T-helper 1 cell (primary cell): ENCODE measurements at regions not wholly inside any gene's neighbourhood (a gene's known extent, or its start where the extent isn't known, plus 50 kb on each side); places are given as distances from the start of the nearest gene placed in this dataset.

ENCODE experiments used
- DNase-seq, 5 donors: peaks; one replicate each; pipeline ENCODE4 v3.0.0-alpha.2; 2012 to 2020

GRCh38 chr10:131843089-131843595 is 57.7 kb upstream of the PPP2R2D start:
- DNase-seq, result no peak

GRCh38 chr10:131843881-131844284 is 56.9 kb upstream of the PPP2R2D start:
- DNase-seq, result peak in 1 of 5 donors; percentile 3

- DNase-seq, result peak in 1 of 5 donors; percentile 2
Observed at GRCh38 chr10:131844529-131845084, 56.2 kb upstream of the PPP2R2D start.

- peak in 1 of 5 donors; percentile 4 for DNase-seq
Observed at GRCh38 chr10:131845505-131846239, 55.1 kb upstream of the PPP2R2D start.

GRCh38 chr10:131846240-131847101 is 54.3 kb upstream of the PPP2R2D start:
- peak in 1 of 5 donors; percentile 7 for DNase-seq

- peak in 1 of 5 donors; percentile 14 for DNase-seq
Observed at GRCh38 chr10:131847241-131847783, 53.5 kb upstream of the PPP2R2D start.

- DNase-seq, result peak in 1 of 5 donors; percentile 2
Observed at GRCh38 chr10:131848296-131848695, 52.5 kb upstream of the PPP2R2D start.

- peak in 1 of 5 donors; percentile 6 for DNase-seq
Observed at GRCh38 chr10:131848741-131849590, 51.8 kb upstream of the PPP2R2D start.

- peak in 1 of 5 donors; percentile 8 for DNase-seq
Observed at GRCh38 chr10:131849591-131850382, 51.0 kb upstream of the PPP2R2D start.

GRCh38 chr10:131850383-131850870 is 50.4 kb upstream of the PPP2R2D start:
- no peak for DNase-seq
